GM18868 (cell line): ENCODE measurements at regions not wholly inside any gene's neighbourhood (a gene's known extent, or its start where the extent isn't known, plus 50 kb on each side); places are given as distances from the start of the nearest gene placed in this dataset.
"Not testable (repeated sequence)": the region's sequence is repeated elsewhere in the genome, so short reads cannot be mapped to it uniquely, and the experiment has no call there.

Experiments
- ATAC-seq: cut with Tn5 transposase; IDR thresholded peaks from one replicate; pipeline ENCODE4 v1.9.1; 2021; ENCODE audit warnings: mild to moderate bottlenecking, moderate library complexity; ENCODE audit not compliant: unreplicated experiment

GRCh38 chr1:117753232-117753631 lies 147.4 kb downstream of the TENT5C start:
- ATAC-seq, result no peak

- no peak for ATAC-seq
Observed at GRCh38 chr1:117753652-117754051, 147.8 kb downstream of the TENT5C start.

- ATAC-seq, result no peak
Observed at GRCh38 chr1:117754061-117754969, 148.5 kb downstream of the TENT5C start.

GRCh38 chr1:117757668-117758067 lies 151.8 kb downstream of the TENT5C start:
- no peak for ATAC-seq

GRCh38 chr1:117758444-117759316 lies 152.8 kb downstream of the TENT5C start:
- peak; percentile 89 for ATAC-seq

GRCh38 chr1:117759535-117759934 lies 153.7 kb downstream of the TENT5C start:
- ATAC-seq, result no peak

- no peak for ATAC-seq
Observed at GRCh38 chr1:117760069-117760468, 154.2 kb downstream of the TENT5C start.

- ATAC-seq, result no peak
Observed at GRCh38 chr1:117760485-117760884, 154.6 kb downstream of the TENT5C start.

GRCh38 chr1:117767756-117768155 lies 161.7 kb downstream of the GDAP2 start:
- ATAC-seq, result not testable (repeated sequence)

GRCh38 chr1:117770981-117771531 lies 158.4 kb downstream of the GDAP2 start:
- ATAC-seq, result no peak

- ATAC-seq, result no peak
Observed at GRCh38 chr1:117779364-117779763, 150.1 kb downstream of the GDAP2 start.

- ATAC-seq, result no peak
Observed at GRCh38 chr1:117780687-117781475, 148.5 kb downstream of the GDAP2 start.

GRCh38 chr1:117782056-117782455 lies 147.4 kb downstream of the GDAP2 start:
- no peak for ATAC-seq

GRCh38 chr1:117783606-117784396 lies 145.6 kb downstream of the GDAP2 start:
- ATAC-seq, result no peak

- ATAC-seq, result no peak
Observed at GRCh38 chr1:117788014-117788413, 141.4 kb downstream of the GDAP2 start.

GRCh38 chr1:117793413-117793812 lies 136.0 kb downstream of the GDAP2 start:
- ATAC-seq, result no peak

GRCh38 chr1:117794073-117794472 lies 135.3 kb downstream of the GDAP2 start:
- no peak for ATAC-seq

GRCh38 chr1:117795190-117795589 lies 134.2 kb downstream of the GDAP2 start:
- ATAC-seq, result no peak

GRCh38 chr1:117795792-117796191 lies 133.6 kb downstream of the GDAP2 start:
- no peak for ATAC-seq

GRCh38 chr1:117796226-117796625 lies 133.2 kb downstream of the GDAP2 start:
- no peak for ATAC-seq
